Superior temporal gyrus (tissue), 1 donor: ENCODE measurements at regions not wholly inside any gene's neighbourhood (a gene's known extent, or its start where the extent isn't known, plus 50 kb on each side); places are given as distances from the start of the nearest gene placed in this dataset.
A peak's percentile ranks its signal among the peaks of the same experiment; 100 is the strongest.
"Not testable (repeated sequence)": the region's sequence is repeated elsewhere in the genome, so short reads cannot be mapped to it uniquely, and the experiment has no call there.

ENCODE experiments used
- DNase-seq: peaks from one replicate; pipeline ENCODE4 v3.0.0-alpha.2; 2016; ENCODE audit errors: extremely low spot score

DNA sequence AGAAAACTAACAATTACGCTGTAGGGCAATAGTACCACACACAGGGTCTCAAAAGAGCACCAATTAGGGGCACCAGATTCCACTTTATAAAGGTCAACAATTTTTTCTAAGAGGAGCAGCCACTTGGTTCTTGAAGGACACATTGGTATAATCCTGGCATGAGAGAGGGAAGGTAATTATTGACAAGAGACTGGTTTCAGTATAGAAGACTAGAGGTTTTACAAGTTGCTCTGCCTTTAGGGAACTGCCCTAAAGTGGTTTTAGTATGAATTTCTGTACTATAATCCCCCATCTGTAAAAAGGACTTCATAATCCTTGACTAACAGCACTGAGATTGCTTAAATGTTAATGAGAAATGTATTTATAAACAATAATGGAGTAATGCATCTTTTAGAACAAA lies 648.5 kb upstream of the PTBP2 start:
- DNase-seq, result no peak

DNA sequence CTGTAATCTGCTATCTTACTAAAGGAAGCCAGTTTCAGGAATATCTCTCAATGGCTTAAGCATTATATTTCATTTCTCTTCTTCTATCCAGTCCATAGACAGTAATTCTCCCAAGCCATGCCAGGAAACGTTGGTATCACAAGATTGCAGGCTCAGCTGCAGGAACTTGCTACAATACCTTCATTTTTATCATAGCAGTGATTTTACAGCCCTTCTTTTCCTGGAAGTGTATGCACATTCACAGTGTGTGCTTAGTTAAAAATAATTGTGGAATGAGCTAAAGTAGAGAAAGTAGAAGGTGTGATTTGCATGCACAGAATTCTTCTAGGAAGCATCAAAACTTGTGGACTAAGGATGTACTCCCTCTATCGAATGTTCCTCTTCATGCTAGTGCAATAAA lies 647.2 kb upstream of the PTBP2 start:
- peak; percentile 20 for DNase-seq

DNA sequence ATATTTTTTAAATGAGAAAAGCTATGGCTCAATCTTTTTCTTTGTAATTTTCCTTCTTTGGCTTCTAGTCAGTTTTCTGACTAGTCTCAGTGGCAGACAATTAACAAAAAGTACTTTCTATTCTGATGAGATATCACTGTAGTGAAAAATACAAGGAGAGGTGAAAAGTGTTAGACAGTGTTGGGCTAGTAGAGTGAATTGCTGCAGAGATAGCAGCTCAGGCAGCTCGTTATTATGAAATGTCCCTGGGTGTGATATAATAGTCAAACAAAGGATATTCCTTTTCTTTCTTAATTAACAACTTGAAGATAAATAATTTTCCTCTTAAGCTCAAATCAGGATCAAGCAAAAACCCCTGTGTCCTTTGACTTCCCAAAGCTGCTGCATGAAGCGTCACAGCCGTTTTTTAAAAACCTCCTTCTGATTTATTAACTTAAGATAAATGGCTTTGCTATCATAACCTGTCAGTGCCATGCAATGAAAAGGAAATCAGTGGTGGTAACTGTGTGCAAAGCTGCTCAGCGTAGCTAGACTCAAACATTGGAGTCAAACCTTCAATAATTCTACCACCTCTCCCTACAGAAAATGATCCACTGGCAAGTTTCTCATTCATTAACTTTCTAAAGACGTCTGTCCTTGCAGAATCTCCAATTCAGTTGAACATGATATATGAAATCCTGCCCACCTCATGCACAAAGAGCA lies 646.6 kb upstream of the PTBP2 start:
- no peak for DNase-seq

GRCh38 chr1:96075704-96076455 lies 645.7 kb upstream of the PTBP2 start:
- no peak for DNase-seq

DNA sequence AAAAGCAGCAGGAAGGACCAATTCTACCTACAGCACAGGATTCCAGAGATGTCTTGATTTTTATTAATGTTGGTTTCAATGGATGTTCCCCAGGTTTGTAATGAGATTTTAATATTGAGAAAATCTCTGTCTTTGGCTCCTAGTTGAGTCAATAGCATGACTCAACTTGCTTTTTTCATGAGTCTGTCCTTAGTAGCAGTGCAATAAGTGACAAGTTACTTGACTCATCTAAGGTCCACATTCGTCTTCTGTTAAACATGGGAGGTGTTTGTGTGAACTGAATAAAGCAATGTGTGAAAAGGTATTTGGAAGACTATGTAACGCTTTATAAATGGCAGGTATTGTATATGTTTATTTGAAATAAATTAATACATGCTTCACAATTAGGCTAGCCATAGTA lies 645.0 kb upstream of the PTBP2 start:
- no peak for DNase-seq

DNA sequence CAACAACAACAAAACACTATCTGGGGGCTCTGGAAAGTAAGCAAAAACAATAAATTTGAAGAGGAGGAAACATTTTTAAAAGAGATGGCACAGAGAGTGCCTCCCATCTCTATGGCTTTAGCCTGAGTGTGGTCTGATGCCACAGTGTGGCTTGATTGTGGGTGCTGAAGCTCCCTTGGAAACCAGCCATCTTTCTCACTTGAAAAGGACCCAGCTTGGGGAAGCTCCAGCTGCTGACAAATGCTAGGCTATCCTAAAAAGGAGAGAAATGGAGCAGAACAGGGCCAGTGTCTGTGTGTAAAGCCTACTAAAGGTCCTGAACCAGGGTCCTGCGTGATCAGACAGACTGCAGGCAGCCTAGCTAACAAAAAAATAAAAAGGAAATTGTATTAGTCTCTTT lies 642.0 kb upstream of the PTBP2 start:
- no peak for DNase-seq

- no peak for DNase-seq
Observed at GRCh38 chr1:96080925-96081324, 640.7 kb upstream of the PTBP2 start.

GRCh38 chr1:96087719-96088118 lies 633.9 kb upstream of the PTBP2 start:
- no peak for DNase-seq

DNA sequence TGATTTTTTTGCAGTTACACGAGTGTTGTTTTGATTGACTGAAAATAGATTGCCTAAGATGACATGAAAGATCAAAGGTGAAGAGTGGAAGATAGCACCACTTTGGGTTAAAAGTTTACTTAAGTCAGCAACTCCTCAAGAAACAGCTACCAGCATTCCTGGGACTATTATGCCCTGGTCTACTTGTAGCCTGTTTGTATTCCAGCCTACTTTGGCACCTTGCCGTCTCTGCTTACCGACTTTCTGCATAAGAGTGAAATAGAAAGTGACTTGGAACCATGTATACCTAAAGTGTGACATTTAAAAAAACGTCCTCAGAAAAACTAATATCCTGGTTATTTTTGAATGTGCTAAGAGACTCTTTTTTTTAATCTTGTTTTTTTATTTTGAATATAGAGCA lies 631.5 kb upstream of the PTBP2 start:
- DNase-seq, result no peak

DNA sequence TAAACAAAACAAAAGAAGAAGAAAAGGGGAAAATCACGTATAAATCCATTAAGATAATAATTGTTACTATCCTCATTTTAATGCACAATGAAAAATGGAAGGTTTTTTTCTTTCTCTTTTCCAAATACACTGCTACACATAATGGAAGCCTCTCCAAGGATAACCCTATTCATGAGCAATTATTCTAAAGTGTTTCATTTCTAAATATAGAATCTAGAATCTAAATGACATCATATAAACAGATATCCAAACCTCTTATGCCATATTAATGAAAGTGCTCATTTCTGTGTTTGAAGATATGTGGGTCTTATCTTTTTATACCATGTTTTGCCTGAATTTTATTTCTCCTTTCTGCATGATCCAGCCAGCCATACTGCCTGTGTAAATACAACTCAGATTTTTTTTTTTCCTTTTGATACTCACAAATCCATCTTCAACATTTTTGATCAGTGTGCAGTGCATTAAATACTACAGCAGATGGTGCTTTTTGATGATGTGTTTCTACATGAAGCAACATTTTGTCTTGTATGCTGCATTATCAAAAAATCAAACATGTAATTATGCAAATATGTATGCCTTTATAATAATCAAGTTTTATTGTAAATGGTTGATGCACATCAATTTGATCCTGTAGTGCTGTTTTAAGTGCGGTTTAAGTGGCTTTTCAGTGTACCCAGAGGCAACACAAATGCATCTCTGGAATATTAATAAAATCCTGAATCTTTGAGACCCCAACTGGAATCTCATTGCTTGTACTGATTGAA lies 625.6 kb upstream of the PTBP2 start:
- DNase-seq, result no peak

- DNase-seq, result no peak
Observed at GRCh38 chr1:96096613-96097321, 624.8 kb upstream of the PTBP2 start.

DNA sequence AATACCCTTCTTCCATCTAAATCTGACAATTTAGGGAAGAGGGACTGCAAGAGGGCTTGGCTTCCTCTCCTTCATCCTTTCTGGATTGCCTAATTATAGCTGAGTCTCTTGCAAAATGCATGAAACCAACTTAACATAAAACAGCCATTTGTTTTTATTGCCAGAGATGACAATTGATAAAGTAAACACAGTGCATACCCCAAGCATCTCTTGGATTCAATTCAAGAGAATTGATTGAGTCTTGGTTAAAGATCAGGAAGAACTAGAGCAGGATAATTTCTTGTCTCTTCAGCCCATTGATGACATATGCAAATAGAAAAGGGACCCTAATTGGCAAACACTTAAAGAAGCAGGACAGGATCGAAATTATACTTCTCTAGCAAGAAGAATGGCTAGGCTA lies 617.1 kb upstream of the PTBP2 start:
- DNase-seq, result no peak

- DNase-seq, result no peak
Observed at GRCh38 chr1:96104906-96105305, 616.7 kb upstream of the PTBP2 start.

- no peak for DNase-seq
Observed at GRCh38 chr1:96116731-96117130, 604.9 kb upstream of the PTBP2 start.

- no peak for DNase-seq
Observed at GRCh38 chr1:96130432-96130831, 591.2 kb upstream of the PTBP2 start.

DNA sequence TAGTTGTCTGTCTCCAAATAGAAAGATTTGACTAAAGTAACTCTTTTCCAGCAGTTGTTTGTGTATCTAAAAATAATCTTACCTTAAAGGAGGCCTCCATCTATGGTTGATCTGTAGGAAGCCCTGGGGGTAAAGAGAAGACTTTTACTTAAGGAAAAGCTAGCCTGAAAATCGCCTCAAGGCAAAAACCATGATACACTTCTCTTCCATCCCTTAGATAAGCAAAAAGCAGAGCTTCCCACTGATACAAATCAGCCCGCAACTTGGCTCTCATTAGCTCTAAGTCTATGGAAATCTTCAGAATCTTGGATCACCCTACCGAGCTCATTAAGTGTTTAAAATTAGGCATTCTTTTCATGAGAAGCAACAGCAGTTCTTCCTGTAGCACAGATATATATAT lies 576.9 kb upstream of the PTBP2 start:
- DNase-seq, result no peak

GRCh38 chr1:96145492-96145891 lies 576.1 kb upstream of the PTBP2 start:
- no peak for DNase-seq

DNA sequence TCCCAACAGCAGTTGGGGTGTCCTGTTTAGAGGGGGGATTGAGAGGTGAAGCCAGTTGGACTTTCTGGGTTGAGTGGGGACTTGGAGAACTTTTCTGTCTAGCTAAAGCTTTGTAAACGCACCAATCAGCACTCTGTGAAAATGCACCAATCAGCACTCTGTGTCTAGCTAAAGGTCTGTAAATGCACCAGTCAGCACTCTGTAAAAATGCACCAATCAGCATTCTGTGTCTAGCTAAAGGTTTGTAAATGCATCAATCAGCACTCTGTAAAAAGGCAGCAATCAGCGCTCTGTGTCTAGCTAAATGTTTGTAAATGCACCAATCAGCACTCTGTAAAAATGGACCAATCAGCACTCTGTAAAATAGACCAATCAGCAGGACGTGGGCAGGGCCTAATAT lies 568.6 kb upstream of the PTBP2 start:
- DNase-seq, result not testable (repeated sequence)

GRCh38 chr1:96157101-96157500 lies 564.5 kb upstream of the PTBP2 start:
- DNase-seq, result no peak

DNA sequence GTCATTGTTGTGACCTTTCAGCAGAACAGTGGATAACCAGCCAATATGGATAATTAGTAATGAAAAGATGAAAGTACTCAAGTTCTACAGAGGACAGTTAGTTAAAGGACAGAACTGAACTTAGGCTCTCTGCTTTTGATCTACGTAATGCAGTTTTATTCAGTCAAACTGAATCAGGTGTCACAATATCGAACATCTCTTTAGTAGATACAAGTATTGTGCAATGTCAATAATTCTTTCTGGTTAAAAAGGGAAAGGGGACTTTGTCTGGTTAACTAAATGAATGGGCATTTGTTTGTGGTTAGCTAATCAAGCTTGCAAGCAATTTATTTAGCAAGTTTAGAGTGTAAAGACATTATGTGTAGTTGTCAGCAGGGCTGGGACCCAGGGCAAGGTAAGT lies 562.2 kb upstream of the PTBP2 start:
- DNase-seq, result no peak

GRCh38 chr1:96164053-96164452 lies 557.5 kb upstream of the PTBP2 start:
- DNase-seq, result no peak

GRCh38 chr1:96178053-96178452 lies 543.5 kb upstream of the PTBP2 start:
- no peak for DNase-seq
